Occipital lobe (tissue), 1 donor: ENCODE measurements at regions not wholly inside any gene's neighbourhood (a gene's known extent, or its start where the extent isn't known, plus 50 kb on each side); places are given as distances from the start of the nearest gene placed in this dataset.
"Not testable (repeated sequence)": the region's sequence is repeated elsewhere in the genome, so short reads cannot be mapped to it uniquely, and the experiment has no call there.

Source experiments
- DNase-seq: peaks from one replicate; lab custom pipeline; 2025; lab: John Stamatoyannopoulos, UW

DNA sequence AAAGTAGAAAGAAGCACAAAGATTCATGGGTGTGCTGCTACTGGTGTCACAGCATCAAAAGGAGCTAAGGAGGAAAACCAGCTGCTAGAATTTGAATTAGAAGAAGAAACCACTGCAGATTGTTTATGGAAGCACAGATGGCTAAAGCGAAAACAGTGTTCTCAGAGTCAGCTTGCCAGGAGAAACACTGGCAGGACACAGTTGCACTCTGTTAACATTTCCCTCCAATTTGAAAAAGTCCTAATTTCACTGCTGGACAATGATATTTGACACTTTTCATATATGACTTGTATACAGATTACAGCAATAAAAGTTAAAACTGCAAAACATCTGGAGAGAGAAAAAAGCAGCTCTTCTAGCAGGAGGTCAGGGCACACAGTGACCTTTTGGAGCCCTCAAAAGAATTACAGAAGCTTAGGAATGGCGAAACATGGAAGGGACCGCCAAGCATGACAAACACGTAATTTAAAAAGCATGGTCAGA is 314.5 kb downstream of the COL12A1 start:
- DNase-seq, result no peak

- DNase-seq, result no peak
These were observed 316.2 kb downstream of the COL12A1 start for GRCh38 chr6:74889635-74890034.

GRCh38 chr6:74888741-74889140 is 317.1 kb downstream of the COL12A1 start:
- DNase-seq, result not testable (repeated sequence)

- no peak for DNase-seq
These were observed 325.9 kb downstream of the COL12A1 start for GRCh38 chr6:74879976-74880375.

GRCh38 chr6:74879234-74879633 is 326.6 kb downstream of the COL12A1 start:
- DNase-seq, result no peak

- DNase-seq, result no peak
These were observed 330.7 kb downstream of the COL12A1 start for GRCh38 chr6:74875193-74875592.

DNA sequence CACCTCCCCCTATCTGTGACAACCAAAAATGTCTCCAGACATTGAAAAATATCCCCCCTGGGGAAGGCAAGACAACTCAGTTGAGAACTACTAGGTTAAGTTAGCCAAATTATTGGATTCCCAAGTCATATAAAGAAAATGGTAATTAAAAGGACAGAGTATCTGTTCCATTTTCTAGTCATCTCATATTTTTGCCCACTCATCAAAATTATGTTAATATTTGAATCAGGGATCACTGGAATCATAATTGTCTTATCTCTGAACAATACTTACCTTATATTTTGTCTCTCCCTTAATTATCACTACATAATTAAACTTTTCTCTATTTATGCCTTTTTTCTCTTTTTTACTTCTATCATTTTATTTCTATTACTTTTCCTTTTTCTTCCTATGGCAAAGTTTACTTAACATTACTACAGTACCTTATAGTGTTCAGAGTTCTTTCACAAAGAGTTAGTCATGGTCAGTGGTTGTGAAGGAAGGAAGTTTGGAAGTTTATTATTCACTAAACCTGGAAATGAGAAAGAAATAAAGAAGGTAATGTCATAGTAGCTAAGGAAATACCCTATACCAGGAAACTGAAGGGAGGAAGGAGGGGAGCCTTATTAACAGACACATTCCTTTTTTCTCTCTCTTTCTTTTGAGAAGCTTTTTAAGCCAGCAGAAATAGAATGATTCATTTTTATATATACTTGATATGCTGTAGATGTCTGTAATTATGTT is 332.9 kb downstream of the COL12A1 start:
- DNase-seq, result no peak

- no peak for DNase-seq
These were observed 334.1 kb downstream of the COL12A1 start for GRCh38 chr6:74871757-74872156.

GRCh38 chr6:74870403-74870802 is 335.4 kb downstream of the COL12A1 start:
- DNase-seq, result no peak

DNA sequence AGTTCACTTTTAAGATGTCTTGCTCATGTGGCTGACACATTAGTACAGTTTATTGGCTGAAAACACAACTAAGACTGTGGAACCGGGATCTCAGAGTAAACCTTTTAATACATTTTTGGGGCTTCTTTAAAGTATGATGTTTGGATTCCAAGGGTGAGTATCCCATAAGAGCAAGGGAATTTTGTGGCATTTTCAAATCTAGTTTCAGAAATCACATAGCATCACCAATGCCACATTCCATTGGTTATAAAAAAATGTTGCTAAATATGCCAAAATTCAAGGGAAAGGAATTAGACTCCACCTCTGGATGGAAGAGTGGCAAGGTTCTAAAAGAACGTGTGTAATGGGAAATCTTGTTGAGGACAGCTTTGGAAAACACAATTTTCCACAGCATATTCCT is 338.6 kb downstream of the COL12A1 start:
- DNase-seq, result no peak

DNA sequence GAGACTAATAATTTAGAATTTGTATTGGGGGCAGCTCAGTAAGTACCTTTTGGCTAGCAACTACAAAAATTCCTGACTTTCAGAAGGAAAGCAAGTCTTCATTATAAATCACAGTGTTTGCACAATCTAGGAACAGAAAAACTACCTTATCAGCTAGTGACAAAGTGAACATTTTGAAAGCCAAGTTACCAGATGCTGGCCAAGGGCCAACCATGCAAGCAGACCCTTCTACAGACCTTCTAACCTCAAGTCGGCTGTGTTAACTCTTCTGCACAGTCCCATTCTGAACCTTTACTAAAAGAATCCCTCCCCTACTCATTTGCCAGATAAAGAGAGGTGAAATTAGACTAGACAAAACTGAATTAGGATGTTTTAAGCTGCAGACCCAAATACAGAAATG is 341.9 kb downstream of the COL12A1 start:
- no peak for DNase-seq

DNA sequence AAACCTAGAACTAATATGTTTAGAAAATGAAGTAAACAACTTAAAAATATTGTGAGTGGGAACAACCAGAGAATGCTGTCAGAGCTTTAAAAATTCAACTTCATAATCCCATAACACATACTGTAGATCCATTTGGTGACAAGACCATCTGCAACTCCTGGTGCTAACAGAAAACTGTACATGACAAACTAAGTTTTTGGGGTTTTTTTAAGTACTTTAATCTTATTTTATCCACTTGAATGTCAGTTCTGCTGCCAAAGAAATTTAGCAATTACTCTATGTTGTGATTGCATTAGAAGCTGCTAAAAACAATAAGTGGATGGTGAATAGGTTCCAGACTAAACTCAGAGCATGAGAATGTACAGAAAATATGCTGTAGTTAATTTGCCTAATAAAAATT is 345.4 kb downstream of the COL12A1 start:
- no peak for DNase-seq

GRCh38 chr6:74857157-74857556 is 348.7 kb downstream of the COL12A1 start:
- no peak for DNase-seq

DNA sequence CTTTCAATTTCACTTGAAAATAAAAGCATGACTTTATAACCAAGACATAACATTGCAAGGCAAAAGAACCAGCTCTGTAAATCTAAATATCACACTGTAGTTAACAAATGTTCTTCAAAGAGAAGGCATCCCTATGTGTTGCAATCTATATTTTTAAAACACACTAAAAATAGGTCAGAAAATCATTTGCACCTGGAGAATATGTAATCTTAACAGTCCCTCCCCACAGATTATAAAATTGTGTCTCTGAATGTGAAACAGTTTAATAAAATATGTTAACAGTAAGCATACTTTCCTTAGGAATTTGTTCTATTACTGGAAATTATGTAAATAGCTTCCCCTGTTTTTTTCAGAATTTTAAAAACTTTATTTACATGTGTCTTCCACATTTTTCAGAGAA is 351.9 kb downstream of the COL12A1 start:
- DNase-seq, result no peak

GRCh38 chr6:74851596-74851995 is 354.3 kb downstream of the COL12A1 start:
- DNase-seq, result no peak

- no peak for DNase-seq
These were observed 364.9 kb downstream of the COL12A1 start for GRCh38 chr6:74840953-74841352.

DNA sequence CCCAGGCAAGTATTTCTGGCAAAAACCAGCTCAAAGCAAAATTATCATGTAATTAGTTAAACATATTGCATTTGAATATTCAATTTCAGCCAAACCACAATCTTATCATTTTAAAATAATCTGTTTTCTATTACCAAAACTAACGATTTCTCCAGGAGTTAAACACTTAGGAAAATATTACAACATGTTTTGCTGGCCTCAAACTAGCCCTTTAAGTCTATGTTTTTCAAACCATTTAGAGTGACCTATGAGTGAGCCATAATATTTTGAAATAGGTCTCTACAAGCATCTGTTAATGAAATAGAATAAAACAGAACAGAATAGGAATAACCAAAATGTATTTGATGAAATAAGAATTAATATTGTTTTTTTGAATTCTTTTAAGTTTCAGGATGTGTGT is 370.9 kb downstream of the COL12A1 start:
- no peak for DNase-seq

- DNase-seq, result no peak
These were observed 379.6 kb downstream of the COL12A1 start for GRCh38 chr6:74826263-74826662.

DNA sequence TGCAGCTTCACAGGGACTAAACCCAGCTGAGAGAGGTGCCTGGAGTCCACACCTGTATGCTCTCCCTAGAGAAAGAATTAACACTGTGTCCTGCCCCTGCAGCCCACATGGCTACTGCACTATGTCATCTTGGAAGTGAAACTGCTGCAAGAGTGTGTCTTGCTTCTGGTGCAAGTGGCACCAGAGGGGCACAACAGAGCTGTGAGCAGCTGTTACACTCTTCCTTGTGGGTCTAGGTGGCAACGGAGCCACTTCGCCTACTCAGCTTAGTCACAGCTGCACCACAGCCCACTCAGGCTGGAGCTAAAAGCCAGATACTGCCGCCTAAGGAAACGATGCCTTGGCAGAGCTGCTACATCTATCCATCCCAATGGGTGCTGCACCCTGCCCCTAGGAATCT is 391.4 kb downstream of the COL12A1 start:
- DNase-seq, result peak; percentile 16

GRCh38 chr6:74807674-74808073 is 398.2 kb downstream of the COL12A1 start:
- no peak for DNase-seq

DNA sequence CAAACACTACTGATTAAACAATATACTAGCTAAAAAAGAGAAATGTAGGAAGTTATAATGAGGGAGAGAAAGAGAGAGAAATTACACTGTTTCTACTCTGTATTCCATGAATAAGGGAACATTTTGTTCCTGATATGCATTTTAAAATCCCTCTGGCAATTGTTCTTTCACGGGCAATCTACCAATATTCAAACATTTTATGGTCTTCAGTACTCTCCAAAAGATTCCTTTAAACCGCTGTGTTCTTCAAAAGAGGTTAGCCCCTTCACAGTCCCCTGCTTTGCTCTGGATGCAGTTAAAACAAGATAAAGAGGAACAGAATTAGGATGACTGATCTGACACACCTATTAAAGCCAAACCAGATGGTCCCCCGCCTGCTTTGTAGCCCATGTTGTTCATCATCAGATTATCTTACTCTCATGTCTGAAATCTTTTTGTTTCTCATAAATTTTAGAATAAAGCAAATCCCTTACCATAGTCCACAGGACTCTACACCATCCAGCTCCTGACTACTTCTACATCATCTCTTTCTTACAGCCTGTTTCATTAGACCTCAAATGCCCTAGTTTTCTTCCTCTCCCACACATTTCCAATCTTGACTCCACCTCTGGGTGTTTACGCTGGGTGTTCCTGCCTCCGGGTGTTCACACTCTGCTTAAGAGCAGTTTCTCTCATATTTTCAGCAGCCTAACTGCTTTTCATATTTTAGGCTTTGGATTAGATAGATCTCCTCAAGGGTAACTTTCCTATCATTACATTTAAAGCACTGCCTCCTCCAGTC is 399.7 kb downstream of the COL12A1 start:
- DNase-seq, result no peak

DNA sequence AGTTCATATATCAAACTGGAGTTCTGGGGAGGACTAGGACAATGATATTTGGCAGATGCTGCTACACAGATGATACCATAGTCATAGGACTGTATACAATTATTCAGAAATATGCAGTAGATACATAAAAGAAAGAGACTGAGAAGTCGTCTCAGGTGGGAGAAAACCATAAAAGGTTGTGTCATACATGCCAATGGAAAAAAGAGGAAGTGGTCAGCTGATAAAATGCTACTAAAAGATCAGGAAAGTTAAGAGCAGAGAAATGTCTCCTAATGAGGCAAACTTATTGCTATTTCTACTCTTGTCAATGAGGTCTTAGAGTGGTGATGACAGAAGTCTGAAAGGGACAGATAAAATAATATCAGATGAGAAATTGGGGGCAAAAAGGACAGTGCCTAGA is 407.6 kb downstream of the COL12A1 start:
- no peak for DNase-seq

GRCh38 chr6:74785236-74785635 is 420.6 kb downstream of the COL12A1 start:
- no peak for DNase-seq
